Esophagus squamous epithelium (tissue), 5 donors: ENCODE measurements at regions not wholly inside any gene's neighbourhood (a gene's known extent, or its start where the extent isn't known, plus 50 kb on each side); places are given as distances from the start of the nearest gene placed in this dataset.

Experiments used
- DNase-seq: peaks from one replicate; lab custom pipeline; 2025; lab: John Stamatoyannopoulos, UW
- H3K27ac ChIP-seq, 4 donors: fragments of 200-600 bp; sonication (generic); one replicate each; pipeline ENCODE4 v1.5.1; 2016 to 2019; ENCODE audit warnings: mild to moderate bottlenecking in 1 of 4
- H3K27me3 ChIP-seq, 4 donors: fragments of 200-600 bp; sonication (generic); 1 replicate in 3 of 4; 2 replicates in 1 of 4; pipeline versions ENCODE4 v1.5.1 to v1.6.0; 2017 to 2021; ENCODE audit warnings: antibody characterized with exemption in 1 of 4
- H3K36me3 ChIP-seq, 3 donors: fragments of 200-600 bp; sonication (generic); one replicate each; pipeline ENCODE4 v1.5.1; 2016 to 2019
- H3K4me1 ChIP-seq, 3 donors: fragments of 200-600 bp; sonication (generic); one replicate each; pipeline ENCODE4 v1.5.1; 2017 to 2019
- H3K4me3 ChIP-seq, 4 donors: fragments of 200-600 bp; sonication (generic); 1 replicate in 3 of 4; 2 replicates in 1 of 4; pipeline ENCODE4 v1.5.1; 2016 to 2019; ENCODE audit warnings: mild to moderate bottlenecking in 2 of 4, moderate library complexity in 1 of 4
- H3K9me3 ChIP-seq, 3 donors: fragments of 200-600 bp; sonication (generic); one replicate each; pipeline ENCODE4 v1.5.1; 2016 to 2019
- POLR2A ChIP-seq, 4 donors: fragments of 450-650 bp; IDR thresholded peaks; one replicate each; pipeline ENCODE4 v1.6.1; 2017; ENCODE audit warnings: antibody characterized with exemption in 4 of 4, mild to moderate bottlenecking in 4 of 4, moderate library complexity in 3 of 4
- WGBS, 2 donors: methylation state at CpG; one replicate each; pipeline ENCODE4 v1.1.5; 2018; 5-methylcytosine and 5-hydroxymethylcytosine counted together
- intact Hi-C: fragments of 100-400 bp; cut with DNase I; formaldehyde crosslinking; loops from one replicate; pipeline ENCODE4 v1.15.0; 2022
- TF ChIP-seq, protein P1 (sequence below), 6 experiments: fragments of 450-650 bp in 4 of 6; fragments of 200-600 bp in 2 of 6; sonication (generic) in 2 of 6; IDR thresholded peaks; one replicate each; pipeline ENCODE4 v1.5.1; 2016 to 2019; ENCODE audit warnings: antibody characterized with exemption in 6 of 6, mild to moderate bottlenecking in 4 of 6, moderate library complexity in 4 of 6
- donor health status: DM: yes; HTN: yes; CAD: no.

GRCh38 chr13:31881495-31881882 lies 142.2 kb downstream of the RXFP2 start:
- intact Hi-C loops = no loop called here
- H3K4me1 ChIP-seq = peaks cover 0 to 8% (median 0%) of the 10 kb centered on the region in 3 donors
- WGBS, 2 donors = 78 to 92% methylated on average over 3 of the region's 3 CpGs
- no peaks in the 10 kb centered on the region for H3K9me3 ChIP-seq
- DNase-seq = no peak
- no peak overlapping the region for H3K27ac ChIP-seq
- TF ChIP-seq, protein P1, sequence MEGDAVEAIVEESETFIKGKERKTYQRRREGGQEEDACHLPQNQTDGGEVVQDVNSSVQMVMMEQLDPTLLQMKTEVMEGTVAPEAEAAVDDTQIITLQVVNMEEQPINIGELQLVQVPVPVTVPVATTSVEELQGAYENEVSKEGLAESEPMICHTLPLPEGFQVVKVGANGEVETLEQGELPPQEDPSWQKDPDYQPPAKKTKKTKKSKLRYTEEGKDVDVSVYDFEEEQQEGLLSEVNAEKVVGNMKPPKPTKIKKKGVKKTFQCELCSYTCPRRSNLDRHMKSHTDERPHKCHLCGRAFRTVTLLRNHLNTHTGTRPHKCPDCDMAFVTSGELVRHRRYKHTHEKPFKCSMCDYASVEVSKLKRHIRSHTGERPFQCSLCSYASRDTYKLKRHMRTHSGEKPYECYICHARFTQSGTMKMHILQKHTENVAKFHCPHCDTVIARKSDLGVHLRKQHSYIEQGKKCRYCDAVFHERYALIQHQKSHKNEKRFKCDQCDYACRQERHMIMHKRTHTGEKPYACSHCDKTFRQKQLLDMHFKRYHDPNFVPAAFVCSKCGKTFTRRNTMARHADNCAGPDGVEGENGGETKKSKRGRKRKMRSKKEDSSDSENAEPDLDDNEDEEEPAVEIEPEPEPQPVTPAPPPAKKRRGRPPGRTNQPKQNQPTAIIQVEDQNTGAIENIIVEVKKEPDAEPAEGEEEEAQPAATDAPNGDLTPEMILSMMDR (IDR thresholded peaks at IDR 0.05) = no peak
- TF ChIP-seq POLR2A (IDR thresholded peaks at IDR 0.05) = no peak
- H3K27me3 ChIP-seq = no peaks in the 10 kb centered on the region
- no peaks in the 10 kb centered on the region for H3K36me3 ChIP-seq
- no peak overlapping the region for H3K4me3 ChIP-seq

DNA sequence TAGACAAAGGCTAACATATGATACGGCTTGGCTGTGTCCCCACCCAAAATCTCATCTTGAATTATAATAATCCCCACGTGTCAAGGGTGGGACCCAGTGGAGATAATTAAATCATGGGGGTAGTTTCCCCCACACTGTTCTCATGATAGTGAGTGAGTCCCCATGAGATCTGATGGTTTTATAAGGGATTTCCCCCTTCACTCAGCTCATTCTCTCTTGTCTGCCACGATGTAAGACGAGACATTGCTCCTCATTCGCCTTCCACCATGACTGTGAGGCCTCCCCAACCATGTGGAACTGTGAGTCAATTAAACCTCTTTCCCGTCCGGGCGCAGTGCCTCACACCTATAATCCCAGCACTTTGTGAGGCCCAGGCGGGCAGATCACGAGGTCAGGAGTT lies 143.5 kb downstream of the RXFP2 start:
- Histone ChIP-seq H3K27ac (no peak overlapping the region), H3K4me3 (no peak overlapping the region), H3K36me3 (no peaks in the 10 kb centered on the region), H3K9me3 (no peaks in the 10 kb centered on the region), H3K27me3 (peaks cover 0 to under 1% (median 0%) of the 10 kb centered on the region in 4 donors), H3K4me1 (peaks cover 0 to 21% (median 0%) of the 10 kb centered on the region in 3 donors)
- WGBS, 2 donors = 68 to 74% methylated on average over 8 to 10 of the region's 10 CpGs
- no peak for DNase-seq
- TF ChIP-seq, protein P1 (IDR thresholded peaks at IDR 0.05) = no peak
- no peak for TF ChIP-seq POLR2A (IDR thresholded peaks at IDR 0.05)
- intact Hi-C loops = no loop called here

GRCh38 chr13:31884556-31884955 lies 145.2 kb downstream of the RXFP2 start:
- Histone ChIP-seq H3K27ac (no peak overlapping the region), H3K9me3 (no peaks in the 10 kb centered on the region), H3K4me1 (peaks cover 0 to 21% (median 0%) of the 10 kb centered on the region in 3 donors), H3K27me3 (peaks cover 0 to 8% (median 0%) of the 10 kb centered on the region in 4 donors), H3K4me3 (no peak overlapping the region), H3K36me3 (no peaks in the 10 kb centered on the region)
- TF ChIP-seq, protein P1 (IDR thresholded peaks at IDR 0.05) = no peak
- TF ChIP-seq POLR2A (IDR thresholded peaks at IDR 0.05) = no peak
- no peak for DNase-seq
- 70 to 88% methylated on average over 1 of the region's 1 CpG for WGBS, 2 donors
- intact Hi-C loops = no loop called here

- peaks cover 0 to 8% (median 0%) of the 10 kb centered on the region in 4 donors for H3K27me3 ChIP-seq
- H3K4me3 ChIP-seq = no peak overlapping the region
- no peak for DNase-seq
- intact Hi-C loops = no loop called here
- TF ChIP-seq, protein P1 (IDR thresholded peaks at IDR 0.05) = no peak
- no peak for TF ChIP-seq POLR2A (IDR thresholded peaks at IDR 0.05)
- H3K9me3 ChIP-seq = no peaks in the 10 kb centered on the region
- WGBS, 2 donors = 45 to 52% methylated on average over 6 of the region's 6 CpGs
- no peak overlapping the region for H3K27ac ChIP-seq
- H3K36me3 ChIP-seq = no peaks in the 10 kb centered on the region
- H3K4me1 ChIP-seq = peaks cover 0 to 25% (median 0%) of the 10 kb centered on the region in 3 donors
Observed at GRCh38 chr13:31885994-31886393, 145.6 kb upstream of the FRY start.

GRCh38 chr13:31887286-31887685 lies 144.3 kb upstream of the FRY start:
- Histone ChIP-seq H3K4me1 (peaks cover 0 to 38% (median 6%) of the 10 kb centered on the region in 3 donors), H3K4me3 (no peak overlapping the region), H3K36me3 (no peaks in the 10 kb centered on the region), H3K27ac (peak overlapping the region in 1 of 4 donors; percentile 30), H3K27me3 (peaks cover 0 to 8% (median 0%) of the 10 kb centered on the region in 4 donors), H3K9me3 (no peaks in the 10 kb centered on the region)
- intact Hi-C loops = no loop called here
- TF ChIP-seq, protein P1 (IDR thresholded peaks at IDR 0.05) = no peak
- TF ChIP-seq POLR2A (IDR thresholded peaks at IDR 0.05) = no peak
- WGBS, 2 donors = 52 to 53% methylated on average over 2 of the region's 2 CpGs
- no peak for DNase-seq
